Activated CD4-positive, CD25-positive, alpha-beta regulatory T cell treated with anti-CD3 and anti-CD28 coated beads, Interleukin-2, amount 50 U/mL, for 24 hours (primary cell): ENCODE measurements at regions not wholly inside any gene's neighbourhood (a gene's known extent, or its start where the extent isn't known, plus 50 kb on each side); places are given as distances from the start of the nearest gene placed in this dataset.

ENCODE experiments used
- ATAC-seq, 2 donors: fragments of 150-1000 bp; cut with Tn5 transposase; one replicate each; pipeline ENCODE4 v1.10.0; 2021; ENCODE audit warnings: mild to moderate bottlenecking in 1 of 2, moderate library complexity in 1 of 2

DNA sequence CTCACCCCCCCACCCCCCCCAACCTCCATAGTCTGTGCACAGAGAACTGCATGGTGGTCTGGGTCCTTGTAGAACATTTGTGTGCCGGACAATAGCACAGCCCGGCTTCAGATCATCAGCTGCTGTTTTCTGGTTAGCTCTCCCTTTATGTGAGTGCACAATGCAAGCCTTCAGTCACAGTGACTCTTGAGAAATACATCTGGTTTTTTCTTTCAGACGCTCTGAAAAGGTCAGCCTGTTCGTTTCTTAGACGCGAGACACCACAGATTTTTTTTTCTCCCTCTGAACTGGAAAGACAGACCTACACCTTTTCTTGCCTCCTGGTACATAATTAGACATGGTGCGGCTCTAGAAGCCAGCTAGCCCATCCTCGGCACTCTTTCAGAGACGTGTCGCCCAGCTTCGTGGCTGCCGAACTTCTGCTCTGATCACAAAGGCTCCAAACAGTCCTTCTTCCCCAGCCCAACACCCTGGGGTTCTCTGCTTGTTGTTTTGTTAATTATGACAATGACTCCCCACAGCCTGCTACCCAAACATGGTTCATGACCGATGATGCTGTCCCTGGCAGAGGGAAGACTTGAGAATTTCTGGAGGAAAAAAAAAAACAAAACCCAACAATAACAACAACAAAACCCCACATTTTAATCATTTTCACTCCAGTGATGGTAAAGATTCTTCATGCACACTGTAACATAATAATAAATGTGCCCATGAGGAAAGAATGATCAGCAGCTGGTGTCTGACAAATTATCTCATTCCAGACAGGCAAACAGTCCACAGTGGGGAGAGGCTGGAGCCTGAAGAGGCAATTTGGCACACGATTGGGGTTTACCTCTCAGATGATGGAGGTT lies 241.4 kb upstream of the ZNF462 start:
- no peak for ATAC-seq

GRCh38 chr9:106622164-106622487 lies 240.8 kb upstream of the ZNF462 start:
- no peak for ATAC-seq

DNA sequence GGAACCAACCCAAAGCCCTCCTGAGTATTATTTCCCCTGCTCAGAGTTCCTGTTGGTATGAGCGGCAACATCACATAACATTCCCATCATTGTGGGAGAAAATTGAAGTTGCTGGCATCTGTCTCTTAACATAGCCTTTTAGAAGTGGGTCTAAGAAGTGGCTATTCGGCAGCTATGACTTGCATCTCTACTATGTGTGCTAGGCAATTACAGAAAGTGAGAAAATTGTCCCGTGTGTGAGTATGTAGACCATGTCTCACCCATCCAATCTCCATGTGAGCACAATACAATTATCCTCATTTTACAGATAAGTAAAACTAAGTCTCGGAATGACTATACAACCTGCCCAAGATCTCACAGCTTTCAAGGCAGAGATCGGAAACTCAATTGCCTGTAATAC lies 239.4 kb upstream of the ZNF462 start:
- ATAC-seq, result no peak

DNA sequence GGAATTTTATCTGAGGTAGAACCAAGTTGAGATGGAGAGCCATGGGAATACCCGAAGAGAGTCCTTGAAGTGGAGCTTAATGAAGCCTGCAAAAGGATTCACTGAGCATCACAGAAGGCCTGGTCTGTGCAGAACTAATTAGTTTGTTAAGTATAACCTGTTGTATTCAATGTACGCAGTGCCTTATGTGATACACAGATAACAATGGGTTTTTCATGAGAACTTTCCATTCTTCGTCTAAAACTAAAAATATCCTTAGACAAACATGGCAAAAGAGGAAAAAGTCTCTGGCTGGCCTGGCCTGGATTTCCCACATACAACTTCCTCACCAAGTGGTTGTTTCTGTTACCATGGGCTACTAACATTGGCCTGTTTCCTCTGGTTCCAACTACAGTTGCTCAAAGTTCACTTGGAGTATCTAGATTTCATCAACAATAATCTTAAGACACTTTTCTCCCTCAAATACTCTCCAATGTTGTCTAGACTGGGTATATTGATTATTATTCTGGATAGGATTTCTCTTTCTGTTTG lies 237.6 kb upstream of the ZNF462 start:
- ATAC-seq, result no peak

- no peak for ATAC-seq
Measured at GRCh38 chr9:106626936-106627335, 236.0 kb upstream of the ZNF462 start.

GRCh38 chr9:106632621-106633020 lies 230.3 kb upstream of the ZNF462 start:
- ATAC-seq, result no peak

DNA sequence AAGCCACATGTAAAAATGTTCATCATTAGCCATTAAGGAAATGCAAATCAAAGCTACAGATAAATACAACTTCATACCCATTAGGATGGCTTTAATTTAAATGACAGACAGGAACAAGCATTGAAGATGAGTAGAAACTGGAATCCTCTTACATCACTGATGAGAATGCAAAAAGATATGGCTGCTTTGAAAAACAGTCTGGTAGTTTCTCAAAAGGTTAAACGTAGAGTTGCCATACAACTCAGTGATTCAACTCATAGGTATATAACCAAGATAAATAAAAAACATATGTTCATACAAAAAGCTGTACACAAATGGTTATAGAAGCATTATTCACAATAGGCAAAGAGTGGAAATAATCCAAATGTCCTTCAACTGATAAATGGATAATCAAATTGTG lies 228.8 kb upstream of the ZNF462 start:
- no peak for ATAC-seq

- no peak for ATAC-seq
Measured at GRCh38 chr9:106634641-106635040, 228.3 kb upstream of the ZNF462 start.

- no peak for ATAC-seq
Measured at GRCh38 chr9:106637486-106637885, 225.5 kb upstream of the ZNF462 start.

DNA sequence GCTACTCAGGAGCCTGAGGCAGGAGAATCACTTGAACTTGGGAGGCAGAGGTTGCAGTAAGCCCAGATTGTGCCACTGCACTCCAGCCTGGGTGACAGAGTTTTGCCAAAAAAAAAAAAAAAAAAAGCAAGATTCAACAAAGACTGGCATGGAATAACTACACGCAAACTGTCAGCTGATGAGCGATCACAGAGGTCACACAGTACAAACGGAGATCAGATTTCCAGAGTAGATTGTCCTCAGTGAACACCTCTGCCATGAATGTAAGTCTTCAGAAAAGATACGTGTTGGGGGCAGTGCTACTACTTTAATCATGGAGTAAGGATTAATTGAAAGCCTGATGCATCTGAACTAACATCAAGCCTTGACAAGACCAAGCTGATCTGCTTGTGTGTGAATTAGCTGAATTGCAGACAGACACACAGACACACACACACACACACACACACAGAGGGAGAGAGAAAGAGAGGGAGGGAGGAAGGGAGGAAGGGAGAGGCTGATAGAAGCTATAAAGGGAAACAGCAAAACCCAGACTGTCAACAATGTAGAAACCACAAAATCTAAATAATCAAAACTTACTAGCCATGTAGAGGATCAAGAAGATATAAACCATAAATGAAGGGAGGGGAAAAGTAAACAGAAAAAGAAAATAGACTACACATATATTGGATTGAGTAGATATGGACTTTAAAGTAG lies 222.9 kb upstream of the ZNF462 start:
- ATAC-seq, result no peak

DNA sequence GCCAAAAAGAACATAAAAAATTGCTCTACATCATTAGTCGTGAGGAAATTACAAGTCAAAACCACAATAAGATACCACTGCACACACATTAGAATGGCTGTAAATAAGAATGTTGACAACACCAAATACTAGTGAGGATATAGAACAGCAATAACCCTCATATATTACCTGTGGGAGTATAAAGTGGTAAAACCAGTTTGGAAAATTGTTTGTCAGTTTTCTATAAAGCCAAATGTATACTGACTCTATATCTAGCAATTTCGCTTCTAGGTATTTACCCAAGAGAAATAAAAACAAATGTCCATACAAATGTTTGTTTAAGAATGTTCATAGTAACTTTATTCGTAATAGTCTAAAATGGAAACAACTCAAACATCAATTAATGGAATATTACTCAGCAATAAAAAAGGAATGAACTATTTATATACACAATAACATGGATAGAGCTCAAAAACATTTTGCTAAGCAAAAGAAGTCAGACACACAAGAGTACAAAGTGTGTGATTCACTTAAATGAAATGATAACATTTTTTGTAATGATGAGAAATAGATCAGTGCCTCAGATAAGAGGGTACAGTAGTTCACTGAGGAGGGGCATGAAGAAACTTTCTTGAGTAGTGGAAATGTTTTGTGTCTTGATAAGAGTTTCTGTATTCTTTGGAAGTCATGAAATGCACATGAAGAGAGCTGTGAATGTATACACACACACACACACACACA lies 219.6 kb upstream of the ZNF462 start:
- no peak for ATAC-seq

- ATAC-seq, result no peak
Measured at GRCh38 chr9:106644661-106645060, 218.3 kb upstream of the ZNF462 start.

- no peak for ATAC-seq
Measured at GRCh38 chr9:106648799-106649198, 214.2 kb upstream of the ZNF462 start.

- no peak for ATAC-seq
Measured at GRCh38 chr9:106649664-106650063, 213.3 kb upstream of the ZNF462 start.

DNA sequence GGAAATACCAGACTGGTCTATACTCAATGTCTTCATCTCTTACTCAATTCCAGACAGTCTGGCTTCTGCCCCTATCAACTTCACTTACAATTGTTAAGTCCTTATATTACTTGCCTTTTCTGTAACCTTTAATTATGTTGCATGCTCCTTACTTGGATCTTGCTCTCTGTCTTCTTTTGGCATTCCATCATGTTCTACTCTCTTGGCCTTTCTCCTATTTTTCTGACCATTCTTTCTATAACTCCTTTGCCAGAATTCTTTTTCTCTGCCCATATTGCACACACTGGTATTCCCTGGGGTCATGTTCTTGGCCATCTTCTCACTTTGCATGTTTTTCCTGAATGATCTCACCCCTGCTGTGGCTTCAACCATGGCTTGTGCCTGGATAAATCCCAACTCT lies 209.8 kb upstream of the ZNF462 start:
- no peak for ATAC-seq

DNA sequence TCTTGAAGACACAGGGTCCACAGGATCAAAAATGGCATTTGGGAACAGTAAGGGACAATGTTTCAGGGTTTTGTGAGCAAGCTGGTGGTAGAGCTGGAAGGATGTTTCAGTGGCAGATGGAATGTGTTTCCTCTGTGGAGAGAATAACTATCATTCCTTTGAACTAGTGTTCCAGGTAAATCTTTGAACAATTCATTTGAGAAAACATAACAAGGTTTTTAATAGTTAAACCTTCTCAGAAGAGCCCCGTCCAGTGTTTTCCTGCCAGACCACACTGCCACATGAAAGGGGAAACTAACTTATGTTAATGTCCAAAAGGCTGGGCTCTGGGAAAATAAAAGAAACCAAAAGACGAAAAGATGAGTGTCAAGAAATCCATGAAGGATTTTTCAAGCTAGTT lies 207.0 kb upstream of the ZNF462 start:
- no peak for ATAC-seq

- no peak for ATAC-seq
Measured at GRCh38 chr9:106657926-106658325, 205.0 kb upstream of the ZNF462 start.

DNA sequence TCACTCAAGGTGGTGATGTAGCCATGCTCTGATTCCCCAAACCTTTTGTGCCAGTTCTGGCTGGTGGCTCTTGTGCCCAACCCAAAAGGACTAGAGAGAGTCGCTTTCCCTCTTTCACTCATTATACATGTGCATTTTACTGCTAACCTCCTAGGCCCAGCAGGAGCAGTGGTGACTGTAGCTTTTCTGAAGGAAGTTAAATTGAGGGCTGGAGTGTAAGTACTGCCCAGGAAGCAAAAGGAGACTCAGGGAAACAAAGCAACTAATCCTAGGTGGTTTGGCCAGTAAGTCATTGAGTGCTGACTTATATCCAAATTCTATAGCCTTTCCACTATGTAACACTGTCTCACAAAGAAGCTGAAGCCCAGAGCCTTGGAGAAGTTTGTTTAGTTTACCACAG lies 194.4 kb upstream of the ZNF462 start:
- ATAC-seq, result no peak

DNA sequence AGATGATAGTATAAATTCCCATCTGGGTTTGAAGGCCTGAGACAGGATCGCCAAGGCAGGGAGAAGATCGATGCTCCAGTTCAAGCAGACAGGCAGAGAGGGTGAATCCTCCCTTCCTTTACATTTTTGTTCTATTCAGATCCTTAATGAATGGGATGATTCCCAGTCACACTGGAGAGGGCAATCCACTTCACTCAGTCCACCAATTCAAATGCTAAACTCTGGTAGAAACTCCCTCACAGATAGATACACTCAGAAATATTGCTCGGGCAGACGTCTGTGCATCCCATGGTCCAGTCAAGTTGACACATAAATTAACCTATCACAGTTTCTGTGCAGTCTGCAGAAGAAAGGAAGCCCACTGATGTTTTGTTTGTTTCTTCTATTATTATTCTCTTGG lies 193.1 kb upstream of the ZNF462 start:
- ATAC-seq, result no peak

DNA sequence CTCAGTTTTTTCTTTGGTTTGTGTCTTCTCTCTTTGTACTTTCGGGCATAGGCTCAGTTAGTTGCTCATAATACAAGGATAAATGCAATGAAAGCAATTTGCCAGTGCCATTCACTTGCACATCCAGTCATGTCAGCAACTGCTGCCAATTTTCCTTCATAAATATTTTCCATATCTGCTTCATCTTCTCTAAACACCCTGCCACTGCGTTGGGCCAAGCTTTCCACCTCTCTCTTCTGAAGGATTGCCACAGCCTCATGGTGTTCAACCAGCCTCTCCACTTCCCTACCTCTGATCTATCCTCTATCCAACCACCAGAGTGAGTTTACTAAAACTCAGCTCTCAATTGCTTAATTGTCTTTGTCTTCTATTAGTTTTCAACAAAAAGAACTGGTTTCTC lies 192.5 kb upstream of the ZNF462 start:
- no peak for ATAC-seq

GRCh38 chr9:106675780-106676179 lies 187.2 kb upstream of the ZNF462 start:
- no peak for ATAC-seq

- ATAC-seq, result no peak
Measured at GRCh38 chr9:106677374-106677773, 185.6 kb upstream of the ZNF462 start.

GRCh38 chr9:106677830-106678229 lies 185.1 kb upstream of the ZNF462 start:
- ATAC-seq, result no peak

DNA sequence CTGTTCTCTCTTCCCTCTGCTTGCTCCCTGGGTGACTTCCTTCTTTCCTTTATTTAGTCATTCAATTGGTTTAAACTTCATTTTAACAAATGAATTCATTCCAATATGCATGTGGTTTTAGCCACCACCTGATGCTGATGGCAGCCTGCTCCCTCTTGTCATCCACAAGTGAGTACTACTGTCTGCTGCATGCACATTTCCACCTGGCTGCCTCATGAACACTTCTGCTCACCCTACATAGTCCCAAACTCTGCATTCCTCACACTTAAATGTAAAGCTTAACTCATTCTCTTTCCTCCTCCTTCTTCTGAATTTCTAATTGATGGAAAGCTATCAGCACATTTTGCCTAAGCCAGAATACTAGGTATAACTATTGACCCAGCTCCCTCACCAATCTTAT lies 184.7 kb upstream of the ZNF462 start:
- ATAC-seq, result no peak
